Stimulated activated CD4-positive, alpha-beta T cell treated with anti-CD3 and anti-CD28 coated beads, Interleukin-15, amount 100 ng/mL, for 48 hours (primary cell): ENCODE measurements at regions not wholly inside any gene's neighbourhood (a gene's known extent, or its start where the extent isn't known, plus 50 kb on each side); places are given as distances from the start of the nearest gene placed in this dataset.
"Not testable (repeated sequence)": the region's sequence is repeated elsewhere in the genome, so short reads cannot be mapped to it uniquely, and the experiment has no call there.

Experiments used
- DNase-seq, 2 donors: peaks; one replicate each; pipeline ENCODE4 v3.0.0-alpha.2; 2020; ENCODE audit warnings: low read depth in 2 of 2

DNA sequence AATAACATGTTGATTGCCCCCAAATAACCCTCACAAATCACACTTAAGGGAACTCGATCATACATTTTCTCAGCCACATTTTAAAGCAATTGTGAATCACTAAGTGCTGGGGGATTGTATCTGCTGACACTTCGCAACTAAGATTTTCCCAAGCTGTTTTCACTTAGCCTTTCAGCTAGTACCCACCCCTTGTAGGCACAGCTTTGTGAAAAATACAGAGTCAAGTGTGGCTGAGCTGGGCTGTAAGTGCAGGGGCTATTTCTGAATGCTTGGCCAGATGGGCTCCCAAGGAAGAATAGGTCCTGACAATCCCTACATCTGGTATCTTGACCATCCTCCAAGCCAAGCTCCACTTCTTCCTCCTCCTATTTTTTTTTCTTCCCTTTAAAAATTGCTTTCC is 289.2 kb upstream of the NMUR2 start:
- no peak for DNase-seq

DNA sequence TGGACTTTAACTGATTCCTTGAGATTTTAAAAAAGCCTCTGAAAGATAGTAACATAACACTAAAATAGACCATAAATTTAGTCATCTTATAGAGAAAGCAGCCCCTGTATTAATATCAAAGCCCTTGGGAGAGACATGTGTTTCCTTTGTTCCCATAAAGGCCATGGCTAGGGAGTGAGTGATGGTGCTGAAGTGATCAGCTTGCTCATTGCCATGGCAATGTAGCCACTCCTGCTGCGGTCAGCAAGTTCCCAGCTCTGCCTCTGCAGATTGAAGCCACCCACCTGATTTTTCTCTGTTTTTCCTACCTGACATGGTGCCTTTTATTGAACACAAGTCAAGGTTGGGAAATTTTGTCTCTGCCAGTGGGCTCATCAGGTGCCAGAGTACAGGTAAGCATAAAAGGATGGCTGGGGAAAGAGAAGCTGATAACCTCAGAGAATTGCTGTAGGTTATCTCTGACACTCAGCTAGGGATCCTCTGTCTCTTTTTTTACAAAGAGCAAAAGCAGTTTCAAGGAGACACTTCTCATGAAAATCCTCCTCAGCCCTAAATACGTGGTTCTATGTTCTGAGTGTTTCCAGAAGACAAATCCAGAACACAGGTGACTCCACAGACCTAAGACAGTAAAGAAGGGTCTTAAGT is 296.3 kb upstream of the NMUR2 start:
- DNase-seq = no peak

DNA sequence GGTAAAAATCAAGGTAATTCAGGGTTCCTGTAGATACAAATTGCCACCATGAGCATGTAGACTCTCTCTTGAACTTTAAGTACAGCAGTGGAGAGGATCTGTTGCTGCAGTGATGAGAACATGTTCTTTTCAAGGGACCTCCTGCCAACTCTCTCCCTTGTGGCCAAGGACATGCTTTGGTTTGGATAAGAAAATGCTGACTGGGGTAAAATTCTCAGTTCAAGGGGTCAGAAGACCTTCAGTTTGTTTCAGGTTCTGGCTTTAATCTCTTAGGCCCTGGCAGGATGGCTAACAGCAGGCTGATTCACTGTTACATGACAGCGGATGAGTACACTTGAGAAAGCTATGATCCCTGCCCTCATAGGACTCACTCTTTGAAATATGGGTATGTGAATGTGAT is 299.2 kb upstream of the NMUR2 start:
- no peak for DNase-seq

DNA sequence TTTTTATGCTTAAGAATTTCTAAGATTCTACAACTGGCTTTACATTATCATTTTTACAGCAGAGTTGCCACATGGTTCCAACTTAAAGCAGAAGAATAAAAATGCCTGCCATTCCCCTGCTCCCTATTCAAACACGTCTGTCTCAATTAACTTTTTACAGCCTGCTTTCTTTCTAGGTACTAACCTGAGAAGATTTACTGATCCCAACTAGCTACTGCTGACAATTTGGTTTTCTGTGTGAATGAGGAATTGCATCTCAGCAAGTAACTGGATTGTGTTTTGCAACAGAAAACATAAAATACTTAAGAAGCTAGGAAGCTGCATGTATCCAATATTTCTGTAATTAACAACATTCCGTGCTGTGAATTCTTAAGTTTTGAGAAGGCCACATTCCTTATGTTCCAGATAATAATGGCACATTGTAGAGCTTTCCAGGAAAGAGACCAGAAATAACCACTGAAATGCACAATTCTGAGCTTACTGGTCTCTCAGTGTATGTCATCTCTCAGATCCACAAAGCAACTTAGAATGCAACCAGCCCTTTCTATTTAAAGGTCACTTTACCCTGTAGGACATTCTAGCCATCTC is 306.8 kb upstream of the NMUR2 start:
- DNase-seq = no peak

DNA sequence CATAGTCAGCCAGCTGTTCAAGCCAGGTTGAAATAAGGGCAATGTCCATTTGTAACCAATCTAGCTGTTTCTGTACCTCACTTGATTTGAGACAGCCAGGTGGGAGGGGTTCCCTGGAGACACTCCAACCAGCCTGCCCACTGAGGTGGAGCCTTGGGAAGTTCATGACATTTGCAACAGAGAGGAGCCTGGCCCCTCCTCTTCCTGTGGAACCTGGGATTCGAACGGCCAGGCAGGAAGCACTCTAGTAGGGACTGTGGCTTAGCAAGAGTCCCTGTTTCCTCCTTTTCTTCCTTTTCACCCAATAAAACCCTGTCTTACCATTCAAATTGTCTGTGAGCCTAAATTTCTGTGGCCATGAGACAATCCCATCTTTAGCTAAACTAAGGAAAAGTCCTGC is 312.3 kb upstream of the NMUR2 start:
- DNase-seq = no peak

DNA sequence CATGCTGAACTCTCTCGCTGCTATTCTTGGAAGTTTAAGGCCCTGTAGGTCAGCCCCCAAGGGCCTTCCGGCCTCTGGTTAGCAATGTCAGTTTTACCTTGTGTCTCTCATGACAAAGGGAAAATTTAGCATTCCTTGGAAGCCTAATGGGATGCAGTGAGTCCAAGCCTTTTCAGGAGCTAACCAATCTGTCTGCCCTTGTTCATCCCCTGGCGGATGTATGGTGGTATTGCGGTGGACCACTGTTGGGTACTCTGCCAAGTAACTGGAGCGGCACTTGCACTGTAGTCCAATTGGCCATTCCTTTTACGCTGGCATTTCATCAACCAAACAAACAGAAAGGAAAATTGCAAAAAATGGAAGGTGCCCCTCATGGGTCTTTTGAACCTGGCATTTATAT is 318.4 kb upstream of the NMUR2 start:
- DNase-seq = no peak

DNA sequence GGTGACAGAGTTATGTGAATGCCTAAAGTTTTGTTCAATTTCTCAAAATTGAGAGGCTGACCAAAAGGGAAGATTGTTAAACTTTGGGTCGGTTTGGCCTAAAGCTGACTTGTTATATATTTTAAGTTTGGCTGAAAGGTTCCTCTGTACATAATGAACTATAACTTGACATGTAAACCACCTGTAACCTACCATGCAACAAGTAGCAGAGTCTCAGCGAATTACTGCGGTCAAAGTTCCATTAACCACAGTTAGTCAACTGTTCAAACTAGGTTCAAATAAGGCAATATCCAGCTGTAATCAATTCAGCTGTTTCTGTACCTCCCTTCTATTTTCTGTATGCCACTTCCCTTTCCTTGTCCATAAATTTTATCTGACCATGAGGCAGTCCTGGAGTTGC is 325.1 kb upstream of the NMUR2 start:
- no peak for DNase-seq

DNA sequence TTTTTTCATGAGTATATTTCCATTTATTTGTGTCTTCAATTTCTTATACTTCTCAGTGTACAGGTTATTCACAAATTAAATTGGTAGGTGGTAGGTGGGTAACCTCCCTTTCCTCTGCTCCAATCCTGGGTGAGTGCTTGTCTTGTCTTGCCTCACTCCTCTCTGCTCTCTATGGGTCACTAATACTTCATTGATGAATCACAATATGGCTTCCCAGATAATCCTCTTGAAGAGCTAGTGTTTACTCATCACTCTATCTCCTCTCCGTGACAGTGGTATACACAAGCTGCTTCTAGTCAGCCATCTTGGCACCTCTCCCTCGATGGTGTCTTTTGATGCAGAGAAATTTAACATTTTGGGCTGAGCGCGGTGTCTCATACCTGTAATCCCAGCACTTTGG is 331.8 kb upstream of the NMUR2 start:
- no peak for DNase-seq

DNA sequence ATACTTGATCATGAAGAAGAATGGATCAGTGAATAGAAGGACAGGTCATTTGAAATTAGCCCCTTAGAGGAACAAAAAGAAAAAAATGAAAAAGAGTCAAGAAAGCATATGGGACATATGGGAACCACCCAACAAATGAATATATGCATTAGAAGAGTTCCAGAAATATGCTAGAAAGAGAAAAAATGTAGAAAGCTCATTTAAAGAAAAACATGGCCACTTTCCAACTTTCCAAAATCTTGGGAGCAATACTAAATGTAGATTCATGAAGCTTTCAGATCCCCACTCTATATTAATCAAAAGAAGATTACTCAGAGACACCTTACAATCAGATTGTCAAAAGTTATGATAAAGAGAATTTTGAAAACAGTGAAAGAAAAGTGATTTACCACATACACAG is 334.8 kb upstream of the NMUR2 start:
- no peak for DNase-seq

DNA sequence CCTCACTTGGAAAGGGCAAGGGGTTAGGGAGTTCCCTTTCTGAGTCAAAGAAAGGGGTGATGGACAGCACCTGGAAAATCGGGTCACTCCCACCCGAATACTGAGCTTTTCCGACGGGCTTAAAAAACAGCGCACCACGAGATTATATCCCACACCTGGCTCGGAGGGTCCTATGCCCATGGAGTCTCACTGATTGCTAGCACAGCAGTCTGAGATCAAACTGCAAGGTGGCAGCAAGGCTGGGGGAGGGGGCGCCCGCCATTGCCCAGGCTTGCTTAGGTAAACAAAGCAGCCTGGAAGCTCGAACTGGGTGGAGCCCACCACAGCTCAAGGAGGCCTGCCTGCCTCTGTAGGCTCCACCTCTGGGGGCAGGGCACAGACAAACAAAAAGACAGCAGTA is 336.0 kb upstream of the NMUR2 start:
- DNase-seq = not testable (repeated sequence)

DNA sequence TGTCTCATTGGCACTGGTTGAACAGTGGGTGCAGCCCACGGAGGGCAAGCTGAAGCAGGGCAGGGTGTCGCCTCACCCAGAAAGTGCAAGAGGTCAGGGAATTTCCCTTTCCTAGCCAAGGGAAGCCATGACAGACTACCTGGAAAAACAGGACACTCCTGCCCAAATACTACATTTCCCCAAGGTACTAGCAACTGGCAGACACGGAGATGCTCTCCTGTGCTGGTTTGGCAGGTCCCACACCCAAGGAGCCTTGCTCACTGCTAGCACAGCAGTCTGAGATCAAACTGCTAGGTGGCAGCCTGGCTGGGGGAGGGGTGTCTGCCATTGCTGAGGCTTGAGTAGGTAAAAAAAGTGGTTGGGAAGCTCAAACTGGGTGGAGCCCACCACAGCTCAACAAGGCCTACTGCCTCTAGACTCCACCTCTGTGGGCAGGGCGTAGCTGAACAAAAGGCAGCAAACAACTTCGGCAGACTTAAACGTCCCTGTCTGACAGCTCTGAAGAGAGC is 382.7 kb upstream of the NMUR2 start:
- not testable (repeated sequence) for DNase-seq

DNA sequence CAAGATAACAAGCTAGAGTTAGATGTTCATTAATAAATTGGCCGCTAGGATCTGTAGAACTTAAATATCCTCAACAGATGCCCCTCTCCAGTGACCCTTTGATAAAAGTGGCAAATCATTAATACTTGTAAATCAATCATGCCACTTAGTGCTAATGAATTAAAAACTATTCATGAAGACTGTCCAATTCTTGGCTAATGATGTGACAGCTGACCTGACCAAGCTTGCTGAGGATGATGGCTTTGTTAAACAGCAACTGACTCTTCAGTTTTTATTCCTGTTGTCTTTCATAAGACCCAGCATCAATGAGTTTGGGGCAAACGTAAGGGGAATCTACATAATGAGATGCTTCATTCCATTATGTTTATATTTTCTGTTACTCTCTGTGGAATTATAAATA is 396.8 kb upstream of the NMUR2 start:
- no peak for DNase-seq

DNA sequence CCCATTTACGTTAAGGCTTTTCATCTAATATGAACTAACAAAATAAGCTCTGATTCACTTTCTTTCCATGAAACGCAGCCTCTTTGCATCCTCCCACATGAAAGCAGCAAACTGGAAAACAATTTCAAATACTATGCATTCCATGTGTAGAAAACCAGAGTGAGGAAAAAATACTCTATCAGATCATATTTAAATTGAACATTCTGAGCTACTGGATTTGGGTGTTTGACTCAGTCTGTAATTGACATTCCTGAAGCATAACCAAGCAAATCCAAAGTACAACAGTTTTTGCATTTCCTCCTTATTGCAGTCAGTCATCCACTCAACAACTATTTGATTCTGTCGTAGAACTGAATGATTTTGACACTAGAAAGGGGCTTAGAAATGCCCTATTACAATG is 399.1 kb upstream of the NMUR2 start:
- no peak for DNase-seq

DNA sequence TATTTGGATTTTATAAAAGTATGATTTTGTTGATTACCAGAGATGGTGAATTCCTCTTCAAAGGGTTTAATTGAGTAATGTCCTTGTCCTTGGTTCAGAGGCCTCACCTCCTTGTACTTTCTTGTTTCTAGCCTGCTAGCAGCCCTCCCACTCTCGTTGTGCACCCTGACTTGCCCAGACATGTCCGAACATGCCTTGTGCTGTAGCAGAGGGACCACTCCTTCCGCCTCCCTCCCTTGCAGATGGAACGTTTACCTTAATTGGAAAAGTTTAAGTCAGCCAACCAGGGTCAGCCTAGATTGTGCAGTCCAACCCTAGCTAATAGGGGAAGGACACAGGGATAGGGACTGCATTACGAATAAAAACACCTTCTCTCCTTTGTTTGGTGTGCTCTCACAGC is 406.9 kb upstream of the NMUR2 start:
- no peak for DNase-seq

DNA sequence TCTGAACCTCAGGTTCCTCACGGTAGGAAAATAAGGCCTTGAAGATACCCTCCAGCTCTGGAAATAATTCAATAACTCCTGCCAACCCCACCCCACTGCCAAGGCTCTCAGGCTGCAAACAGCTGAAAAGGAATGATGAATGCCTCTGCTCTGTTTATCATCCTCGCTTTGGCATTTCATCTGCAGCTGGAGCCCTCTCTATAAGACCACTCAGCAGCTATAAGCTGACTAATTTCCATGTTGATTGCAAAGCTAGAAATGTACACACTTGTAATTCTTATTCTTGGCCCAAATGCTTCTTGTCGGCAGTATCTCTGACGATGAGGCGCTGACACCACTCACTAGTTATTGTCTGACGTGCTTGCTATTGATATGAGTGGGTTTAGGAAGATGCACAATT is 408.4 kb upstream of the NMUR2 start:
- no peak for DNase-seq

DNA sequence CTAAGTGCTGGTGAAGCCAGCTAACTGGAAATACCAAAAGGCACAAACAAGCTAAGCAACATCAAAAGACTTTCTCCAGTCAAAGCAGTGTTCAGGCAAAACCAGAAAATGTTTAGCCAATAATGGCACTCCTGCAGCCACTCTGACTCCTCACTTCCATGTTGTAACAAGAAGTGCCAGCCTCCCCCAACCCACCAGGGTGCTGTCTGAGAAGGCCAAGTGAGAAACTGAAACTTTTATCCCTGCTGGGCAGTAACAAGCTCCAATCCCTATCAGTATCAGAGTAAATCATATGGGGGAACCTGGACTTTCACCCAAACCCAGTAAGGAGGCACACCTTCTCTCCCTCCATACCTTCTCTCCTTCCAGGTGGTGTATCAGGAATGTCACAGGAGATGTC is 414.8 kb upstream of the NMUR2 start:
- DNase-seq = no peak

DNA sequence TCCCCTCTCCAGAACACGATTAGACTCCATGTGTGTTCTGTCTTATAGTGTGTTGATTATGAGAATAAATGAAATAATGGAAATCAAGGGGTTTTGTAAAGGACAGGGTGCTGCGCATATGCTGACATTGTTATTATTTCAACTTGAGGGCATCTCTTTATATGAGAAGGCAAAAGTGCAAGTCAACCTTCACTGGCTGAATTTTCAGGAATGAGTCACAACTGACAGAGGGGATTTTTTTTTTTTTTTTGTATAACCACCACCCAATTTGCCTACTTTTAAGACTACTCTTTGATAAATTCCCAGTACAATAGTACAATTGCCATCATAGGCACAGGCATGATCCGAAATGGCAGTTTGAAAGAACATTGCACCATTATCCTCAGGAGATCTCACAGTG is 419.2 kb upstream of the NMUR2 start:
- DNase-seq = no peak

DNA sequence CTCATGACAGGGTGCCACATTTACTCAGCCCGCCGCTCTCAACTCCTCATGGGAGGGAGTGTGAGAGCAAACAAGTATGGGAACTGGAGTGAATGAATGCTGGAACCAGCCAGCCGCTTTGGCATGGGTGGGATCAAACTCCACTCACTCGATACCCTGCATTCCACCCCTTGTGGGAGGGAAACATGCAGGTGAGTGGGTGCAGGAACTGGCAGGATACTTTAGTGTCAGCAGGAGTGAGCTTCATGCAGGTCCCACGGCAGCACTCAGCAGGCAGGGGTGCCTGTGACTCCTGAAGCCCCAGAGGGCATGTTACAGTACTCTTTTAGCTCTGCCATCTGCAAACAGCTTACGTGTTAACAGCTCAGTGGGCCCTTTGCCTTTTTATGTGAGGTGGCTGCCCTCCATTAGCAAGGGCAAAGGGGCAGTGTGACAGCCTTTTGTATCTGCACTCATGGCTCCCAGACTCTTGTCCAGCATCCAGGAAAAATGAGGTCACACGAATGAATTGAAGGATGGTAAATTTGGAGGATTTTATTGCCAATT is 433.2 kb upstream of the NMUR2 start:
- DNase-seq = no peak

DNA sequence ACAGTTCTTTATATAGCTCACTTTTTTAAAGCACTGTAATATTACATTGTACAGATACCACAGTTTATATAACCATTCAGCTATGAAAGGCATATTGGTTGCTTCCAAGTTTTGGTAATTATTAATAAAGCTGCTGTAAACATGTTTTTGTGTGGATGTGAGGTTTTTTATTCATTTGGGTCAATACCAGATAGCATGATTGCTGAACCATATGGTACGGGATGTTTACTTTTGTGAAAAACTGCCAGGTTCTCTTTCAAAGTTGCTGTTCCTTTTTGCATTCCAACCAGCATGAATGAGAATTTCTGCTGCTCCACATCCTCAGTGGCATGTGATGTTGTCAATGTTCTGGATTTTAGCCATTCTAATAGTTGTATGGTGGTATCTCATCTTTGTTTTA is 439.6 kb upstream of the NMUR2 start:
- DNase-seq = no peak

DNA sequence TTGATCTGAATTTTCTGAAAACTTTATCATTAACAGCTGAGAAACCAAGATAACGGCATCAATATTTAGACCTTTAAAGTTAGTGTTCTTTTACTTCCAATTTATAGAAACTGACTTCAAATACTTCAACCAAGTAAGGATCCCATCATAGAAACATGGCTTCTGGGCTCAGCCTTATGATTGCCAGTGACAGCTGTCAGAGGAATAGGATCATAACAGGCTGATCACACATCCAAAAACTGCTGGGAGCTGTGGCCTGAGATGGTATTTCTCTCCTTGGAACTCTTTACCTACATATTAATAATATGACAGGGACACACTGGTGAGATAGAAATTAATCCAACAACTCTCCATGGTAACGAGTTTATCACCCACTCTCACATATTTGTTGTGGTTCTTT is 448.3 kb upstream of the NMUR2 start:
- no peak for DNase-seq

DNA sequence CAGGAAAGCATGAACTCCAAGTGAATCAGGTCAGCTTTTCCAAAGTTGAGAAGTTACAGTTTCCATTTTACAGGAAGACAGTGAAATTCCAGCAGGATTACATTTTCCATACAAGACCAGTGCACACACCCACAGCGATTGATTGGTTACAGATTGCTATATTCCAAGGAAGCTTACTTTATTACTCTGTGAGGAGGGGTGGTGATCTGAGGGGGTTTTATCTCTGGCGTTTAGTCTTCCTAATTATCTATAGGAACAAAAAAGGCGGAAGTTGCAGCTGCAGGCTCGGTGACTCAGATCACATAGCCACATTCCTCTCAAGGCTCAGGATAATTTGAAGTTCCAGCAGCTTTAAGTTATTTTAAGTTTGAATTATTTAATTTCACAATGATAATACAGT is 450.4 kb upstream of the NMUR2 start:
- DNase-seq = no peak

DNA sequence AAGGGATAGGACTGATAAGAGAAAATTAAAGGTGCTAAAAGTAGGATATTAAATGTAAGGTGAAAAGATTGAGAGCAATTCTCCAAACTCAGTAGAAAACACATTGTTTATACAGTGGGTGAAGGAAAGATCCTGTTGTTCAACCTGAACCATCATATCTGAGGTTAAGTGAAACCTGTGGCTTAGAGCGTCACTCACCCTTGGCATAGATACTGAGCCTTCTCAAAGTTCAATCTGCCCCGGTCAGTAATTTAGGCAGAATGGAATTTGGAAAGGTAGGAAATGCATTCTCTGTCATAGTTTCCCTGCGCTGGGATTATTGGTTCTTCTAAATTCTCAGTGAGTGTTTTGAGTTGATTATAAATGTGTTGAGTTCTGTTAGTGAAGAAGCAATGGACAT is 456.2 kb upstream of the NMUR2 start:
- DNase-seq = no peak

DNA sequence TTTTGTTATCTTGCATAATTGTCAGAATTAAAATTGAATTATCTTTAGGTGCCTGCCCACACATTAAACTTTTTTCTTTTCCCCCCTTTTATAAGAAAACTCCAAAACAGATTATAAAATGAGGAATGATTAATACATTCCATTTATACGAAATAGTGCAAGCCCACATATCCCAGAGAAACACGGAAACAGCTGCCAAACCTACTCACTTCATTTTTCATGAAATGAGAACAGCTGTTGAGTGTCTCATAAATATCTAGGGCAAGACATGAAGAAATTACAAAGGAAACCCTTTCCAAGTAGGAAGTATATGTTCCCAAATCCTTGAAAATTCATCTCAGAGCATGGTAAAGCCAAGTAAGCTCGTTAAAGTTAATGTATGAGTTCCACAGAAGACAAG is 459.4 kb upstream of the NMUR2 start:
- DNase-seq = no peak

DNA sequence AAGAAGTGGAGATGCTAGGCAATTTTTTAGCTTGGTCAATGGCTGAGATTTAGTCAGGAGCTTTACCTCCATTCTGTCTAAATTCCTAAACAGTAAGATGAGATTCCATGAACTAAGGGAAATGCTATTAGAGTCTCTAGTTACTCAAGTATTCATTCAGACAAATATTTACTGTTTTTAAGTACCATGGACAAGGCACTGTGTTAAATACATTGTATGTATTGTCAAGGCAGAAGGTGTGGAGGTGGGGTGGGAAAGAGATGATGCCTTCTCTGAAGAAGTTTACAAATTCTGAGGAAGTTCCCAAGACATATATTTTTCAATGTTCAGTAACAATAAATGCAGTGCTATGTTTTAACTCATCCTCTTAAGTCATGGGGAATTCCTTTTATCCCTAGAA is 459.9 kb upstream of the NMUR2 start:
- no peak for DNase-seq
